ENCODE measurements at regions not wholly inside any gene's neighbourhood (a gene's known extent, or its start where the extent isn't known, plus 50 kb on each side); places are given as distances from the start of the nearest gene placed in this dataset.

DNA sequence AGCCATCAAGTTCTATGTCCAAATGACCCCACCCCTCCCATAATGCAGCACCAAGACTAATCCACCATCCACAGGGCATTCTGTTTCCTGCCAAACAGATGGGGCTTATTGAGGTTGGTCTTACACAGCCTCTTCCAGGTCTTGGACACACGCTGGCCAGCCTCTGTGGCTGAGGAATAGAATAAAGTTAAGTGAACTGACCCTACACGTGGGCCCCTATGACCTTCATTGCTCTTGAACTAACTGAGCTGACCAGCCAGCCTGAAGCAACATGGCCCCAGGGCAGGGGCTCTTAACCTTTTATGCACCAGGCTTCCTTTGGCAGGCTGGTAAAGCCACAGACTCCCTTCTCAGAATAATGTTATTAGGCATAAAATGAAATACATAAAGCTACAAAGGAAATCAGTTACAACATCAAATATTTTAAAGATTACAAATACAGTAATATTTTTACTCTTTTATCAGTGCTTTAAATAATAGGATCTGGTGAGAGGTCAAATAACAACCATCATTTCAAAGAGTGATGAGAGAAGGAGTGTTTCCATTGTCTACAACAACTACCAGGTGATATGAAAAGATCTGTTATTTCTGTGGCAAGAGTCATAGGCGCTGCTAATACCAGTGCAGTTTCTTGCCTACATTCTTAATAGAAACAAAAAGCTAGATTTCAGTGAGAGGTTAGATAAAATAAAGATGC, 192.9 kb upstream of the NUDT4 start:
- intact Hi-C loops (cut with micrococcal nuclease; ENCODE audit: unreplicated experiment), result no loop called here
- no peak for DNase-seq (ENCODE audit: low spot score)
- peak overlapping the region; percentile 50 for H3K4me2 ChIP-seq (ENCODE audit: low read length)
- no peak overlapping the region for H3K27ac ChIP-seq (ENCODE audit: low read depth, low read length, poor library complexity, severe bottlenecking)
- H3K4me3 ChIP-seq (ENCODE audit: low read depth, low read length, poor library complexity, severe bottlenecking), result peak overlapping the region; percentile 7
- H4K20me1 ChIP-seq (ENCODE audit: insufficient read depth, low read length), result no peaks in the 10 kb centered on the region
- H3K9me3 ChIP-seq (ENCODE audit: low read length), result no peaks in the 10 kb centered on the region
- ChIA-PET POLR2A (interaction anchor here (0.6 to 0.8 kb wide), 3 partner anchors 112 to 502 kb away, joined by 3 to 6 read pairs (median 3); no protein-coding TSS in a partner anchor), CTCF (ENCODE audit: unreplicated experiment) (no interaction called here)
- peaks cover 17% of the 10 kb centered on the region for H3K4me1 ChIP-seq (ENCODE audit: insufficient read depth, low read length, poor library complexity, severe bottlenecking)
- no TSS peak for BruUV-seq (replicated peaks)
- peak overlapping the region; percentile 86 for H2AFZ ChIP-seq (ENCODE audit: low read length)
- H3K9me2 ChIP-seq (ENCODE audit: insufficient read depth, low read length), result no peaks in the 10 kb centered on the region
- no peak for TF ChIP-seq EZH2phosphoT487 (IDR thresholded peaks at IDR 0.05; ENCODE audit: borderline replicate concordance, low read depth, low read length)
- TF ChIP-seq, protein P1, sequence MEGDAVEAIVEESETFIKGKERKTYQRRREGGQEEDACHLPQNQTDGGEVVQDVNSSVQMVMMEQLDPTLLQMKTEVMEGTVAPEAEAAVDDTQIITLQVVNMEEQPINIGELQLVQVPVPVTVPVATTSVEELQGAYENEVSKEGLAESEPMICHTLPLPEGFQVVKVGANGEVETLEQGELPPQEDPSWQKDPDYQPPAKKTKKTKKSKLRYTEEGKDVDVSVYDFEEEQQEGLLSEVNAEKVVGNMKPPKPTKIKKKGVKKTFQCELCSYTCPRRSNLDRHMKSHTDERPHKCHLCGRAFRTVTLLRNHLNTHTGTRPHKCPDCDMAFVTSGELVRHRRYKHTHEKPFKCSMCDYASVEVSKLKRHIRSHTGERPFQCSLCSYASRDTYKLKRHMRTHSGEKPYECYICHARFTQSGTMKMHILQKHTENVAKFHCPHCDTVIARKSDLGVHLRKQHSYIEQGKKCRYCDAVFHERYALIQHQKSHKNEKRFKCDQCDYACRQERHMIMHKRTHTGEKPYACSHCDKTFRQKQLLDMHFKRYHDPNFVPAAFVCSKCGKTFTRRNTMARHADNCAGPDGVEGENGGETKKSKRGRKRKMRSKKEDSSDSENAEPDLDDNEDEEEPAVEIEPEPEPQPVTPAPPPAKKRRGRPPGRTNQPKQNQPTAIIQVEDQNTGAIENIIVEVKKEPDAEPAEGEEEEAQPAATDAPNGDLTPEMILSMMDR (conservative IDR thresholded peaks at IDR 0.05; ENCODE audit: low read length), result no peak
- no peaks in the 10 kb centered on the region for H3K36me3 ChIP-seq (ENCODE audit: insufficient read depth, low read length)
- H3K79me2 ChIP-seq (ENCODE audit: insufficient read depth, low read depth, low read length), result no peaks in the 10 kb centered on the region

DNA sequence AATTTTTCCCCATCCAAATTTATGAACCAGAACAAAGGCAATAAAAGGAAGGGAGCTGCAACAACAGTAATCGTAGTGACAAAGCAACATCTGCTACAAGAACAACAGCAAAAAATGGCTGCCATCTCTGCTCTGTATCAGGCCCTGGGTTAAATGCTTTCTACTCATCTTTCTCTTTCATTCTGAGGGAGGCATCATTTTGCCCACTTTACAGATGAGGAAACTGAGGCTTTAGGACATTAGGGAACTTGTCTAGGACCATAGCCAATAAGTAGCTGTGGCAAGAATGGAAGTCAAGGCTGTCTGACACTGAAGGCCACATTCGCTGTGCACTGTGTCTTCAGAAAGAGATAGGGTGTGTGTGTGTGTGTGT, 192.4 kb upstream of the NUDT4 start:
- no peak for DNase-seq (ENCODE audit: low spot score)
- H2AFZ ChIP-seq (ENCODE audit: low read length), result peak overlapping the region; percentile 86; the same call in 1 of the 2 replicates
- H3K36me3 ChIP-seq (ENCODE audit: insufficient read depth, low read length), result no peaks in the 10 kb centered on the region
- ChIA-PET POLR2A (interaction anchor here (0.6 to 0.8 kb wide), 5 partner anchors 11 to 230 kb away, joined by 3 read pairs; no protein-coding TSS in a partner anchor), CTCF (ENCODE audit: unreplicated experiment) (no interaction called here)
- no peaks in the 10 kb centered on the region for H3K9me3 ChIP-seq (ENCODE audit: low read length)
- BruUV-seq (replicated peaks), result no TSS peak
- no peaks in the 10 kb centered on the region for H3K9me2 ChIP-seq (ENCODE audit: insufficient read depth, low read length)
- no peaks in the 10 kb centered on the region for H3K79me2 ChIP-seq (ENCODE audit: insufficient read depth, low read depth, low read length)
- no peaks in the 10 kb centered on the region for H4K20me1 ChIP-seq (ENCODE audit: insufficient read depth, low read length)
- intact Hi-C loops (cut with micrococcal nuclease; ENCODE audit: unreplicated experiment), result no loop called here
- no peak overlapping the region; the same call in 1 of the 2 replicates for H3K4me2 ChIP-seq (ENCODE audit: low read length)
- no peak overlapping the region for H3K27ac ChIP-seq (ENCODE audit: low read depth, low read length, poor library complexity, severe bottlenecking)
- H3K4me3 ChIP-seq (ENCODE audit: low read depth, low read length, poor library complexity, severe bottlenecking), result no peak overlapping the region
- peaks cover 17% of the 10 kb centered on the region for H3K4me1 ChIP-seq (ENCODE audit: insufficient read depth, low read length, poor library complexity, severe bottlenecking)
- TF ChIP-seq EZH2phosphoT487 (IDR thresholded peaks at IDR 0.05; ENCODE audit: borderline replicate concordance, low read depth, low read length), result no peak
- TF ChIP-seq, protein P1 (conservative IDR thresholded peaks at IDR 0.05; ENCODE audit: low read length), result no peak

DNA sequence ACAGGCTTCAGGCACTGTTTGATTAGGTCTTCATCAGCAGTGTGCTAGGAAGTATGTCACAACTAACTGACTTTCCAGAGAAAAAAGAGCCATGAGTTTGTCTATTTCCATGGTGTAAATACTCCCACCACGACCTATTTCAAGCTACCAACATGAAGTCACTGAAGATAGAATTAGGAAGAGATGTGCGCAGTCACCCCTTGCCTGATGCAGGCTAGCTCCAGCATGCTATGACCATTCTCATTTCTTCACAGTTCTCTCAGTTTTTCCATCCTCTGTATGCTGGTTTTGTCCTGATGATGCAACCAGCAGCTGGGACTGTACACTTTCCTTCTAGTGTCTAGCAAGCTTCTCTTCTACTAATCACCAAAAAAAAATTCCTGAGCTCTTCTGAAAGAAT, 191.6 kb upstream of the NUDT4 start:
- peaks cover 17% of the 10 kb centered on the region for H3K4me1 ChIP-seq (ENCODE audit: insufficient read depth, low read length, poor library complexity, severe bottlenecking)
- CTCF ChIA-PET (ENCODE audit: unreplicated experiment), result no interaction called here
- no TSS peak for BruUV-seq (replicated peaks)
- no peaks in the 10 kb centered on the region for H3K36me3 ChIP-seq (ENCODE audit: insufficient read depth, low read length)
- no peaks in the 10 kb centered on the region for H4K20me1 ChIP-seq (ENCODE audit: insufficient read depth, low read length)
- H3K9me3 ChIP-seq (ENCODE audit: low read length), result no peaks in the 10 kb centered on the region
- no peak overlapping the region for H2AFZ ChIP-seq (ENCODE audit: low read length)
- intact Hi-C loops (cut with micrococcal nuclease; ENCODE audit: unreplicated experiment), result no loop called here
- H3K4me3 ChIP-seq (ENCODE audit: low read depth, low read length, poor library complexity, severe bottlenecking), result no peak overlapping the region
- H3K27ac ChIP-seq (ENCODE audit: low read depth, low read length, poor library complexity, severe bottlenecking), result no peak overlapping the region
- no peaks in the 10 kb centered on the region for H3K79me2 ChIP-seq (ENCODE audit: insufficient read depth, low read depth, low read length)
- H3K9me2 ChIP-seq (ENCODE audit: insufficient read depth, low read length), result no peaks in the 10 kb centered on the region
- no peak for DNase-seq (ENCODE audit: low spot score)
- no peak overlapping the region for H3K4me2 ChIP-seq (ENCODE audit: low read length)
- TF ChIP-seq, protein P1 (conservative IDR thresholded peaks at IDR 0.05; ENCODE audit: low read length), result no peak
- TF ChIP-seq EZH2phosphoT487 (IDR thresholded peaks at IDR 0.05; ENCODE audit: borderline replicate concordance, low read depth, low read length), result no peak
- POLR2A ChIA-PET, result interaction anchor here (0.5 to 0.9 kb wide), 5 partner anchors 10 to 74 kb away, joined by 3 to 4 read pairs (median 3); no protein-coding TSS in a partner anchor

Measured in OCI-LY7 (cell line).